ENCODE measurements at regions not wholly inside any gene's neighbourhood (a gene's known extent, or its start where the extent isn't known, plus 50 kb on each side); places are given as distances from the start of the nearest gene placed in this dataset.
"Not testable (repeated sequence)": the region's sequence is repeated elsewhere in the genome, so short reads cannot be mapped to it uniquely, and the experiment has no call there.

- H3K27ac ChIP-seq (ENCODE audit: low read depth); H3K4me1 Mint-ChIP-seq; H3K9me2 ChIP-seq (ENCODE audit: insufficient read depth); H3K27me3 ChIP-seq (ENCODE audit: insufficient read depth); H3K4me2 ChIP-seq; ATAC-seq; H3K4me1 ChIP-seq (ENCODE audit: insufficient read depth); H3K36me3 ChIP-seq (ENCODE audit: insufficient read depth); H3K27ac Mint-ChIP-seq; H3K27me3 Mint-ChIP-seq (ENCODE audit: insufficient read depth, low read depth, poor library complexity); H2AFZ ChIP-seq; H3K4me3 ChIP-seq; DNase-seq (ENCODE audit: low spot score); H3K79me2 ChIP-seq (replicated peaks; ENCODE audit: insufficient read depth); H3F3A ChIP-seq (replicated peaks; ENCODE audit: low read depth); H4K20me1 ChIP-seq (replicated peaks; ENCODE audit: insufficient read depth); H3K4me3 Mint-ChIP-seq: not testable (repeated sequence)
- H3K9me3 Mint-ChIP-seq, result peaks cover 72% of the 10 kb centered on the region
- peaks cover 35% of the 10 kb centered on the region for H3K36me3 Mint-ChIP-seq (ENCODE audit: low read depth)
These were observed 118.1 kb downstream of the TMEM121 start for GRCh38 chr14:105644457-105644856.

GRCh38 chr14:105644891-105645290 lies 118.5 kb downstream of the TMEM121 start:
- Mint-ChIP-seq H3K36me3 (ENCODE audit: low read depth) (peaks cover 37% of the 10 kb centered on the region), H3K9me3 (peaks cover 74% of the 10 kb centered on the region)
- not testable (repeated sequence) for H3K27ac ChIP-seq (ENCODE audit: low read depth); H3K4me3 Mint-ChIP-seq; H3K4me3 ChIP-seq; ATAC-seq; H3K27me3 Mint-ChIP-seq (ENCODE audit: insufficient read depth, low read depth, poor library complexity); H2AFZ ChIP-seq; H3K9me2 ChIP-seq (ENCODE audit: insufficient read depth); H3K27ac Mint-ChIP-seq; H3K27me3 ChIP-seq (ENCODE audit: insufficient read depth); H3K4me2 ChIP-seq; H4K20me1 ChIP-seq (replicated peaks; ENCODE audit: insufficient read depth); H3F3A ChIP-seq (replicated peaks; ENCODE audit: low read depth); H3K4me1 Mint-ChIP-seq; H3K79me2 ChIP-seq (replicated peaks; ENCODE audit: insufficient read depth); H3K36me3 ChIP-seq (ENCODE audit: insufficient read depth); H3K4me1 ChIP-seq (ENCODE audit: insufficient read depth); DNase-seq (ENCODE audit: low spot score)

GRCh38 chr14:105645389-105645788 lies 119.0 kb downstream of the TMEM121 start:
- H3K27me3 ChIP-seq (ENCODE audit: insufficient read depth); ATAC-seq; H3K79me2 ChIP-seq (replicated peaks; ENCODE audit: insufficient read depth); DNase-seq (ENCODE audit: low spot score); H3K4me3 Mint-ChIP-seq; H3K4me1 Mint-ChIP-seq; H3K4me1 ChIP-seq (ENCODE audit: insufficient read depth); H3K27ac Mint-ChIP-seq; H3F3A ChIP-seq (replicated peaks; ENCODE audit: low read depth); H3K9me2 ChIP-seq (ENCODE audit: insufficient read depth); H3K27ac ChIP-seq (ENCODE audit: low read depth); H3K4me3 ChIP-seq; H3K27me3 Mint-ChIP-seq (ENCODE audit: insufficient read depth, low read depth, poor library complexity); H3K4me2 ChIP-seq; H3K36me3 ChIP-seq (ENCODE audit: insufficient read depth); H4K20me1 ChIP-seq (replicated peaks; ENCODE audit: insufficient read depth); H2AFZ ChIP-seq: not testable (repeated sequence)
- peaks cover 40% of the 10 kb centered on the region for H3K36me3 Mint-ChIP-seq (ENCODE audit: low read depth)
- peaks cover 77% of the 10 kb centered on the region for H3K9me3 Mint-ChIP-seq

GRCh38 chr14:105646175-105646574 lies 119.8 kb downstream of the TMEM121 start:
- H3K4me3 Mint-ChIP-seq, result no peak overlapping the region
- peaks cover 74% of the 10 kb centered on the region for H3K9me3 Mint-ChIP-seq
- ATAC-seq (no peak), DNase-seq (ENCODE audit: low spot score) (no peak)
- no peak overlapping the region for H3K4me2 ChIP-seq
- no peaks in the 10 kb centered on the region for H3K4me1 Mint-ChIP-seq
- no peaks in the 10 kb centered on the region for H3K27me3 ChIP-seq (ENCODE audit: insufficient read depth)
- no peak overlapping the region for H3K27ac Mint-ChIP-seq
- peaks cover 10% of the 10 kb centered on the region for H3F3A ChIP-seq (replicated peaks; ENCODE audit: low read depth)
- H4K20me1 ChIP-seq (replicated peaks; ENCODE audit: insufficient read depth), result no peaks in the 10 kb centered on the region
- no peaks in the 10 kb centered on the region for H3K79me2 ChIP-seq (replicated peaks; ENCODE audit: insufficient read depth)
- H2AFZ ChIP-seq, result no peak overlapping the region
- H3K9me2 ChIP-seq (ENCODE audit: insufficient read depth), result no peaks in the 10 kb centered on the region
- no peaks in the 10 kb centered on the region for H3K36me3 ChIP-seq (ENCODE audit: insufficient read depth)
- H3K36me3 Mint-ChIP-seq (ENCODE audit: low read depth), result peaks cover 39% of the 10 kb centered on the region
- H3K27me3 Mint-ChIP-seq (ENCODE audit: insufficient read depth, low read depth, poor library complexity), result peaks cover 6% of the 10 kb centered on the region
- no peak overlapping the region for H3K4me3 ChIP-seq
- H3K27ac ChIP-seq (ENCODE audit: low read depth), result no peak overlapping the region
- H3K4me1 ChIP-seq (ENCODE audit: insufficient read depth), result no peaks in the 10 kb centered on the region
- TF ChIP-seq CTCF (conservative IDR thresholded peaks at IDR 0.05; ENCODE audit: low read depth in 2 of 2), result no peak
- no peak for TF ChIP-seq NANOG (IDR thresholded peaks at IDR 0.05; ENCODE audit: borderline replicate concordance)
- TF ChIP-seq EZH2phosphoT487 (IDR thresholded peaks at IDR 0.05; ENCODE audit: unreplicated experiment), result no peak
- no peak for TF ChIP-seq ZNF331 (CRISPR knock-in tag; IDR thresholded peaks at IDR 0.05; ENCODE audit: low read depth)
- TF ChIP-seq ZNF462 (CRISPR knock-in tag; IDR thresholded peaks at IDR 0.05), result no peak
